Pancreas (tissue), 10 donors: ENCODE measurements at regions not wholly inside any gene's neighbourhood (a gene's known extent, or its start where the extent isn't known, plus 50 kb on each side); places are given as distances from the start of the nearest gene placed in this dataset.

Experiments used
- ATAC-seq, 4 donors: fragments of 200-7000 bp; cut with Tn5 transposase; one replicate each; pipeline versions ENCODE4 v1.8.0 to v1.9.1; 2020; ENCODE audit warnings: mild to moderate bottlenecking in 4 of 4, moderate library complexity in 4 of 4
- DNase-seq, 6 donors: peaks; one replicate each; pipeline ENCODE4 v3.0.0-alpha.2; 2020
- FAIRE-seq: peaks from 2 replicates; lab custom pipeline; 2012; peaks lifted over from hg19 to GRCh38; lab: Jason Lieb, UNC
- H3K27ac ChIP-seq, 4 donors: fragments of 200-600 bp; sonication (generic); 1 replicate in 3 of 4; 2 replicates in 1 of 4; pipeline versions ENCODE4 v1.5.0 to v1.8.0; 2020
- H3K27me3 ChIP-seq, 4 donors: fragments of 200-600 bp; one replicate each; pipeline ENCODE4 v1.8.0; 2021
- H3K36me3 ChIP-seq, 3 donors: fragments of 200-600 bp; sonication (generic) in 1 of 3; one replicate each; pipeline versions ENCODE4 v1.5.0 to v1.8.0; 2020 to 2021
- H3K4me1 ChIP-seq, 3 donors: fragments of 200-600 bp; one replicate each; pipeline ENCODE4 v1.8.0; 2021
- H3K4me3 ChIP-seq, 4 donors: fragments of 200-600 bp; sonication (generic) in 2 of 4; one replicate each; pipeline versions ENCODE4 v1.5.0 to v1.8.0; 2020 to 2021
- H3K9me3 ChIP-seq, 4 donors: fragments of 200-600 bp; one replicate each; pipeline ENCODE4 v1.8.0; 2021
- CTCF ChIP-seq, 4 donors: fragments of 200-600 bp; sonication (generic) in 3 of 4; IDR thresholded peaks; one replicate each; pipeline versions ENCODE4 v1.5.0 to v1.8.0; 2021; ENCODE audit warnings: antibody characterized with exemption in 4 of 4
- WGBS, 2 donors: extraction: QIAGEN DNeasy Blood & Tissue Kit; methylation state at CpG; one replicate each; pipeline ENCODE4 v1.1.7; 2013; 5-methylcytosine and 5-hydroxymethylcytosine counted together
- intact Hi-C, 3 donors: fragments of 100-400 bp; cut with DNase I; formaldehyde crosslinking; loops; one replicate each; pipeline versions ENCODE4 v1.11.1 to v1.14.2; 2022
- donor health status: healthy with polysubstance abuse.
- donor health status: DM: no; HTN: no; CAD: no; lungs with moderate emphysema.
- donor health status: DM: no; HTN: no; CAD: no.
- donor health status: control.
- donor health status: control.
- donor health status: Bipolar disorder and iron deficiency.
- donor health status: DM: yes; HTN: yes; CAD: no.
- donor health status: DM: no; HTN: no; CAD: no.
- donor health status: DM: no; HTN: no; CAD: no.
- donor health status: DM: yes; HTN: yes; CAD: no.

GRCh38 chr10:111481866-111482265 lies 405.0 kb downstream of the ADRA2A start:
- intact Hi-C loops = no loop called here
- no peak for FAIRE-seq
- no peak for DNase-seq
- ATAC-seq = no peak
- no peaks in the 10 kb centered on the region for H3K9me3 ChIP-seq
- H3K4me1 ChIP-seq = no peaks in the 10 kb centered on the region
- 90 to 96% methylated on average over 2 of the region's 2 CpGs for WGBS, 2 donors
- H3K27ac ChIP-seq = no peak overlapping the region
- no peaks in the 10 kb centered on the region for H3K27me3 ChIP-seq
- no peak overlapping the region for H3K4me3 ChIP-seq
- TF ChIP-seq CTCF (IDR thresholded peaks at IDR 0.05) = no peak
- no peaks in the 10 kb centered on the region for H3K36me3 ChIP-seq

- TF ChIP-seq CTCF (IDR thresholded peaks at IDR 0.05) = no peak
- ATAC-seq = no peak
- DNase-seq = no peak
- H3K4me3 ChIP-seq = no peak overlapping the region
- 64 to 71% methylated on average over 5 of the region's 5 CpGs for WGBS, 2 donors
- no peaks in the 10 kb centered on the region for H3K4me1 ChIP-seq
- no peak overlapping the region for H3K27ac ChIP-seq
- intact Hi-C loops = no loop called here
- H3K36me3 ChIP-seq = no peaks in the 10 kb centered on the region
- no peaks in the 10 kb centered on the region for H3K9me3 ChIP-seq
- H3K27me3 ChIP-seq = no peaks in the 10 kb centered on the region
- no peak for FAIRE-seq
Measured at GRCh38 chr10:111482621-111483216, 405.9 kb downstream of the ADRA2A start.

GRCh38 chr10:111485767-111486166 lies 408.9 kb downstream of the ADRA2A start:
- Histone ChIP-seq H3K36me3 (no peaks in the 10 kb centered on the region), H3K4me3 (no peak overlapping the region), H3K4me1 (no peaks in the 10 kb centered on the region), H3K9me3 (no peaks in the 10 kb centered on the region), H3K27ac (no peak overlapping the region), H3K27me3 (no peaks in the 10 kb centered on the region)
- ATAC-seq = no peak
- TF ChIP-seq CTCF (IDR thresholded peaks at IDR 0.05) = no peak
- WGBS, 2 donors = 73 to 79% methylated on average over 3 of the region's 3 CpGs
- no peak for FAIRE-seq
- intact Hi-C loops = no loop called here
- DNase-seq = no peak

- DNase-seq = no peak
- Histone ChIP-seq H3K9me3 (no peaks in the 10 kb centered on the region), H3K4me1 (no peaks in the 10 kb centered on the region), H3K36me3 (no peaks in the 10 kb centered on the region), H3K4me3 (no peak overlapping the region), H3K27ac (no peak overlapping the region), H3K27me3 (no peaks in the 10 kb centered on the region)
- 67 to 79% methylated on average over 1 of the region's 1 CpG for WGBS, 2 donors
- intact Hi-C loops = no loop called here
- TF ChIP-seq CTCF (IDR thresholded peaks at IDR 0.05) = no peak
- FAIRE-seq = no peak
- ATAC-seq = no peak
Measured at GRCh38 chr10:111486346-111486745, 409.5 kb downstream of the ADRA2A start.

GRCh38 chr10:111488668-111489067 lies 411.8 kb downstream of the ADRA2A start:
- FAIRE-seq (no peak), ATAC-seq (no peak), DNase-seq (no peak)
- TF ChIP-seq CTCF (IDR thresholded peaks at IDR 0.05) = no peak
- Histone ChIP-seq H3K9me3 (no peaks in the 10 kb centered on the region), H3K4me3 (no peak overlapping the region), H3K36me3 (no peaks in the 10 kb centered on the region), H3K27ac (no peak overlapping the region), H3K27me3 (no peaks in the 10 kb centered on the region), H3K4me1 (no peaks in the 10 kb centered on the region)
- 13 to 14% methylated on average over 2 of the region's 2 CpGs for WGBS, 2 donors
- intact Hi-C loops = no loop called here
